ENCODE measurements at regions not wholly inside any gene's neighbourhood (a gene's known extent, or its start where the extent isn't known, plus 50 kb on each side); places are given as distances from the start of the nearest gene placed in this dataset.

DNA sequence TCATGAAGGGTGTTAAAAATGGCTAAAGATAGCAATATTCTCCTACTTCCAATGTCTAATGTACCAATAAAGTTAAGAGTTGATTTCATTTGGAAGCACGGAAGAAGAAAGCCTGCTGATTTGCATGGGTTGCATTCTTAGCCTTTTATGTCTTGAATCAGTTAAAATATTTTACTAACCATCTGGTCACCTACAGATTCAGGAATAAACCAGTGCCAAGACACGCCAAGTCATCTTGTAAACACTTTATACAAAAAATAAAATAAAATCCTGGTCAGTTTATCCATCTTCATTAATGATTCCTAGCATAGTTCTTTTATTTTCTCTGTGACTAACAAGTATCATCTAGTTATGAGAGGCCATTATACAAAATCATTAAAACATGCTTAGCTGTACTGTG, 1031.6 kb upstream of the WWC1 start:
- TF ChIP-seq, protein P1, sequence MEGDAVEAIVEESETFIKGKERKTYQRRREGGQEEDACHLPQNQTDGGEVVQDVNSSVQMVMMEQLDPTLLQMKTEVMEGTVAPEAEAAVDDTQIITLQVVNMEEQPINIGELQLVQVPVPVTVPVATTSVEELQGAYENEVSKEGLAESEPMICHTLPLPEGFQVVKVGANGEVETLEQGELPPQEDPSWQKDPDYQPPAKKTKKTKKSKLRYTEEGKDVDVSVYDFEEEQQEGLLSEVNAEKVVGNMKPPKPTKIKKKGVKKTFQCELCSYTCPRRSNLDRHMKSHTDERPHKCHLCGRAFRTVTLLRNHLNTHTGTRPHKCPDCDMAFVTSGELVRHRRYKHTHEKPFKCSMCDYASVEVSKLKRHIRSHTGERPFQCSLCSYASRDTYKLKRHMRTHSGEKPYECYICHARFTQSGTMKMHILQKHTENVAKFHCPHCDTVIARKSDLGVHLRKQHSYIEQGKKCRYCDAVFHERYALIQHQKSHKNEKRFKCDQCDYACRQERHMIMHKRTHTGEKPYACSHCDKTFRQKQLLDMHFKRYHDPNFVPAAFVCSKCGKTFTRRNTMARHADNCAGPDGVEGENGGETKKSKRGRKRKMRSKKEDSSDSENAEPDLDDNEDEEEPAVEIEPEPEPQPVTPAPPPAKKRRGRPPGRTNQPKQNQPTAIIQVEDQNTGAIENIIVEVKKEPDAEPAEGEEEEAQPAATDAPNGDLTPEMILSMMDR (IDR thresholded peaks at IDR 0.05) = no peak
- TF ChIP-seq EZH2 (IDR thresholded peaks at IDR 0.05; ENCODE audit: borderline replicate concordance, insufficient read depth, low read depth, low read length, poor library complexity, severe bottlenecking) = no peak
